Keratinocyte (primary cell): ENCODE measurements at regions not wholly inside any gene's neighbourhood (a gene's known extent, or its start where the extent isn't known, plus 50 kb on each side); places are given as distances from the start of the nearest gene placed in this dataset.

Experiments used
- CTCF ChIP-seq, 3 experiments: IDR thresholded peaks in 1 of 3; conservative IDR thresholded peaks in 1 of 3; optimal IDR thresholded peaks in 1 of 3; 2 replicates in 2 of 3; 3 replicates in 1 of 3; pipeline versions ENCODE3 to v1.5.1; 2011; ENCODE audit warnings: low read length in 3 of 3, mild to moderate bottlenecking in 3 of 3, moderate library complexity in 2 of 3, control low read depth in 1 of 3, inconsistent platforms in 1 of 3; ENCODE audit not compliant: insufficient read depth in 2 of 3; ENCODE audit errors: extremely low read depth in 1 of 3
- EZH2 ChIP-seq: IDR thresholded peaks from one replicate; pipeline ENCODE4 v1.6.1; 2012; ENCODE audit warnings: inconsistent platforms, mild to moderate bottlenecking, low read length, moderate library complexity

- TF ChIP-seq CTCF (optimal IDR thresholded peaks at IDR 0.05 in 1 of 3, IDR thresholded peaks at IDR 0.05 in 1 of 3, conservative IDR thresholded peaks at IDR 0.05 in 1 of 3; ENCODE audit: extremely low read depth in 1 of 3, insufficient read depth in 2 of 3, low read length in 3 of 3) (no peak), EZH2 (no peak)
These were observed 175.4 kb upstream of the ATP5MC3 start for GRCh38 chr2:175356901-175357300.
